ENCODE measurements at regions not wholly inside any gene's neighbourhood (a gene's known extent, or its start where the extent isn't known, plus 50 kb on each side); places are given as distances from the start of the nearest gene placed in this dataset.

- TF ChIP-seq CTCF (IDR thresholded peaks at IDR 0.05) (no peak), POLR2A (IDR thresholded peaks at IDR 0.05) (no peak)
These were observed 102.9 kb downstream of the RPL27A start for GRCh38 chr11:8785457-8785856.
